Breast epithelium (tissue), 4 donors: ENCODE measurements at regions not wholly inside any gene's neighbourhood (a gene's known extent, or its start where the extent isn't known, plus 50 kb on each side); places are given as distances from the start of the nearest gene placed in this dataset.

ENCODE experiments used
- DNase-seq, 2 donors: peaks; one replicate each; pipeline ENCODE4 v3.0.0-alpha.2; 2019; ENCODE audit warnings: low spot score in 2 of 2
- H3K27ac ChIP-seq, 2 donors: fragments of 200-600 bp; sonication (generic) in 1 of 2; one replicate each; pipeline ENCODE4 v1.5.1; 2016 to 2019; ENCODE audit warnings: mild to moderate bottlenecking in 1 of 2
- H3K27me3 ChIP-seq, 2 donors: fragments of 200-600 bp; sonication (generic) in 1 of 2; one replicate each; pipeline versions ENCODE4 v1.5.1 to v1.6.0; 2017 to 2019; ENCODE audit warnings: control low read depth in 1 of 2, mild to moderate bottlenecking in 1 of 2
- H3K36me3 ChIP-seq: fragments of 200-600 bp; one replicate; pipeline ENCODE4 v1.5.1; 2019
- H3K4me1 ChIP-seq, 2 donors: fragments of 200-600 bp; sonication (generic); one replicate each; pipeline ENCODE4 v1.5.1; 2016 to 2019; ENCODE audit warnings: control low read depth in 1 of 2
- H3K4me3 ChIP-seq, 3 donors: fragments of 200-600 bp; sonication (generic); 1 replicate in 2 of 3; 2 replicates in 1 of 3; pipeline ENCODE4 v1.5.1; 2016 to 2019; ENCODE audit warnings: mild to moderate bottlenecking in 3 of 3, moderate library complexity in 2 of 3
- H3K9me3 ChIP-seq, 2 donors: fragments of 200-600 bp; sonication (generic) in 1 of 2; one replicate each; pipeline ENCODE4 v1.5.1; 2016 to 2019; ENCODE audit warnings: control low read depth in 1 of 2
- CTCF ChIP-seq, 3 donors: fragments of 450-650 bp; IDR thresholded peaks; one replicate each; pipeline ENCODE4 v1.5.1; 2016 to 2017; ENCODE audit warnings: antibody characterized with exemption in 3 of 3, mild to moderate bottlenecking in 3 of 3, moderate library complexity in 3 of 3
- POLR2A ChIP-seq: fragments of 450-650 bp; IDR thresholded peaks from one replicate; pipeline ENCODE4 v1.6.1; 2016; ENCODE audit warnings: antibody characterized with exemption, mild to moderate bottlenecking, moderate library complexity
- POLR2AphosphoS5 ChIP-seq, 3 donors: sonication (generic); formaldehyde crosslinking; IDR thresholded peaks; one replicate each; pipeline ENCODE4 v1.6.1; 2017; ENCODE audit warnings: antibody characterized with exemption in 3 of 3
- intact Hi-C: fragments of 100-400 bp; cut with DNase I; formaldehyde crosslinking; loops from one replicate; pipeline ENCODE4 v1.15.1; 2023; ENCODE audit warnings: low total_unique reads

GRCh38 chr16:26840691-26841090 is 226.0 kb upstream of the C16orf82 start:
- H3K4me1 ChIP-seq: no peaks in the 10 kb centered on the region
- no peak for DNase-seq
- intact Hi-C loops: no loop called here
- H3K36me3 ChIP-seq: no peaks in the 10 kb centered on the region
- H3K27ac ChIP-seq: no peak overlapping the region
- TF ChIP-seq POLR2A (no peak), CTCF (IDR thresholded peaks at IDR 0.05) (no peak), POLR2AphosphoS5 (IDR thresholded peaks at IDR 0.05) (no peak)
- H3K27me3 ChIP-seq: no peaks in the 10 kb centered on the region
- peaks cover 0 to 5% of the 10 kb centered on the region in 2 donors for H3K9me3 ChIP-seq
- H3K4me3 ChIP-seq: no peak overlapping the region

GRCh38 chr16:26856271-26856670 is 210.5 kb upstream of the C16orf82 start:
- Histone ChIP-seq H3K27ac (no peak overlapping the region), H3K4me3 (no peak overlapping the region), H3K4me1 (no peaks in the 10 kb centered on the region), H3K27me3 (no peaks in the 10 kb centered on the region), H3K36me3 (no peaks in the 10 kb centered on the region), H3K9me3 (peaks cover 0 to 18% of the 10 kb centered on the region in 2 donors)
- DNase-seq: no peak
- intact Hi-C loops: no loop called here
- TF ChIP-seq POLR2A: no peak
- no peak for TF ChIP-seq POLR2AphosphoS5 (IDR thresholded peaks at IDR 0.05)
- TF ChIP-seq CTCF (IDR thresholded peaks at IDR 0.05): no peak

- no peaks in the 10 kb centered on the region for H3K27me3 ChIP-seq
- intact Hi-C loops: no loop called here
- DNase-seq: no peak
- no peaks in the 10 kb centered on the region for H3K4me1 ChIP-seq
- H3K36me3 ChIP-seq: no peaks in the 10 kb centered on the region
- no peak for TF ChIP-seq POLR2A
- TF ChIP-seq POLR2AphosphoS5 (IDR thresholded peaks at IDR 0.05): no peak
- TF ChIP-seq CTCF (IDR thresholded peaks at IDR 0.05): no peak
- H3K4me3 ChIP-seq: no peak overlapping the region
- H3K27ac ChIP-seq: no peak overlapping the region
- H3K9me3 ChIP-seq: peaks cover 0 to 18% of the 10 kb centered on the region in 2 donors
Observed at GRCh38 chr16:26856791-26857190, 209.9 kb upstream of the C16orf82 start.

- TF ChIP-seq POLR2A (no peak), CTCF (IDR thresholded peaks at IDR 0.05) (no peak), POLR2AphosphoS5 (IDR thresholded peaks at IDR 0.05) (no peak)
- no peak for DNase-seq
- Histone ChIP-seq H3K36me3 (no peaks in the 10 kb centered on the region), H3K27me3 (no peaks in the 10 kb centered on the region), H3K9me3 (peaks cover 0 to 18% of the 10 kb centered on the region in 2 donors), H3K4me1 (no peaks in the 10 kb centered on the region), H3K27ac (no peak overlapping the region), H3K4me3 (no peak overlapping the region)
- intact Hi-C loops: no loop called here
Observed at GRCh38 chr16:26857371-26857770, 209.4 kb upstream of the C16orf82 start.

GRCh38 chr16:26860506-26860905 is 206.2 kb upstream of the C16orf82 start:
- intact Hi-C loops: no loop called here
- Histone ChIP-seq H3K4me1 (no peaks in the 10 kb centered on the region), H3K9me3 (peaks cover 0 to 18% of the 10 kb centered on the region in 2 donors), H3K36me3 (no peaks in the 10 kb centered on the region), H3K4me3 (no peak overlapping the region), H3K27ac (no peak overlapping the region), H3K27me3 (no peaks in the 10 kb centered on the region)
- TF ChIP-seq POLR2A (no peak), POLR2AphosphoS5 (IDR thresholded peaks at IDR 0.05) (no peak), CTCF (IDR thresholded peaks at IDR 0.05) (no peak)
- DNase-seq: no peak
